Activated effector memory CD4-positive, alpha-beta T cell treated with anti-CD3 and anti-CD28 coated beads, Interleukin-2, amount 50 U/mL, for 16 hours (primary cell): ENCODE measurements at regions not wholly inside any gene's neighbourhood (a gene's known extent, or its start where the extent isn't known, plus 50 kb on each side); places are given as distances from the start of the nearest gene placed in this dataset.
"Not testable (repeated sequence)": the region's sequence is repeated elsewhere in the genome, so short reads cannot be mapped to it uniquely, and the experiment has no call there.

ENCODE experiments used
- DNase-seq: peaks from one replicate; pipeline ENCODE4 v3.0.0-alpha.2; 2020

DNA sequence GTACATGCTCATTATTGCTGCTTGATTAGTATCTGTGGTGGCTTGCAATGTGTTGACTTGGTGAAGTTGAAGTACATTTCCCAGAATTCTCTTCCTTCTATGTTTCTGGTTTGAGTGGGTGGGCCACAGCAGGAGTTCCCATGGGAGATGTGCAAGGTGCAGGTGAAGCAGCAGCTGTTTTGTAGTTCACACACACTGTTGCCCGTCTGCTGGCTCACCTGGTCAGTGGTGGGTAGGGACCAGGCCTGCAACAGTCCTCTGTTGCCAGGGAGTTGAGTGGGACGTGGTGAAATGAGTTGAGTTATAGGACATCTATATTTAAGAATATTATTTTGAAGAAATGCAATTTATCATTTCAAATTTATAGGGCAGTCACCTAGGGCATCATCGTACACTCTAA is 417.4 kb downstream of the TMEM135 start:
- DNase-seq = no peak

DNA sequence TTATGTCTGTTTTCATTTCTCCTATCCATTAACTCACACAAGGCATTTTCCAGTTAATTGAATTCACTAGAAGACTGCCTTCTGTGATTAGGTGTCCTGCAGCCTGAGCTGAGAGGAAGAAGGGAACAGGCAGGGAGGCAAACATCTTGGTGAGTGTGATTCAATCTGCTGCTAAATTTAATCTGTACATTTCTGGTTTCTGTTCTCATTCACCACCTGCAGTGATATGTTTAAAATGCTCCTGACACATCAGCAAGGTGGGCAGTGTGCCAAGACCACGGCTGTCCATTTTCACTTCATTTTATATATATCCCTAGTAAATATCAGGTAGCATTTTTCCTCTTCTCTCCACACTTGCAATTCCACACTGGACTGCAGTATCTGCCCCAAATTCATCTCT is 416.5 kb downstream of the TMEM135 start:
- DNase-seq = no peak

DNA sequence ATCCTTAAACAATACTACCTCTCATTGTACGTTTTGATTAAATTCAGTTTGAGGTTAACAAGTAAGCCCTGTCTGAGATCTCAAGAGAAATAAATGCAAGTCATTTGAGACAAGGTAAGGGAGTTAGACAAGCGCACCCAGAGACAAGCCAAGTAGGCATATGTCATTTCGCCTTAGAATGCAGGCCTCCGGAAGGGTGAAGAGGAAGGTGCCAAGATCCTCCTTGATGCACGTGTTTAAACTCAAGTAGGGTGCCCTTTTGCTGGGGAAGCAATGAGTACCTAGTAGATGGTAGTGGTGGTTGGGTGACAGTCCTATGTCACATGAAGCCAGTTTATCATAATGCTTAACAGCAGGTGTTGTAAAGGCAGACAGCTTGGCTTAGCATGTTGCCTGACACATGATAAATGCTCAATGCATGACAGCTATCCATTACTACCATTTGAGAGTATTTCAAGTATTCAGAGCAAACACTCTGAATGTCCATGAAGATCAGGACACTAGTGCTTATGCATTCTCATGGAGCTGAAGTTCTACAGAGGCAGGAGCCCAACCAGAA is 415.9 kb downstream of the TMEM135 start:
- no peak for DNase-seq

DNA sequence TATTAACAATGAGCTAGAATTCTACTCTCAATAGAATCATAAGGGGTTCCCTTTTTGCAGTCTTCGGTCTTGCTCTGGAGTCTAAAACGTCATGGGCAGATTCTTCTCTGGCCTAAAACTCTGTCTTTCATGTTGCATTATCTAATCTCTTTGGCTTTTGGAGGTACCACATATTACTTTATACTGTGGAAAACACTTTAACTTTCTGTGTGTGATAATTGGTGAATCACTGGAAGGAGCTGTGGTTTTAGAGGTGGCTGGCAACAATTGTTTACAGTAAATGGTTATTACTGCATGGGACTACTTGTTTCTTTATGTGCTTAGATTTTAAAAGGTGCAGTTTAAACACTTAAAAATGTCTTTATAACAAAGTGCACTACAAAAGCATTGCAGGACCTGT is 414.3 kb downstream of the TMEM135 start:
- DNase-seq = not testable (repeated sequence)

DNA sequence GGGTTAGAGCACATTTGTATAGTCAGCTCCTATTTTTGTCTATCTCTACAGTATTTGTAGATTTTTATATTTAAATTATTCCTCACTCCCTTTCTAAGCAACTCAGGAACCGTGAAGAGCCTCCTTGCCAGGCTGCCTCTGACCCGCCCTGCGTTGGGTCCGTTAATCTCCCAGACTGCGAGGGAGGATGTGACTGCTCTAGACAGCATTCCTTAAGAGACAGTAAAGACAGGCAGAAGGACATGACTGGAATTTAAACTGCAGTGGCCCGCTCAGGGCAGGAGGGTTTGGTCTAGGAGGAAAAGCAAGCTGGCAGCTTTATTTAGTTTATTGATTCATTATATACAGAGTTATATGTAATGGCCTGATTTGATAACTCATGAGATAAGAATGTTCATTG is 413.7 kb downstream of the TMEM135 start:
- no peak for DNase-seq

DNA sequence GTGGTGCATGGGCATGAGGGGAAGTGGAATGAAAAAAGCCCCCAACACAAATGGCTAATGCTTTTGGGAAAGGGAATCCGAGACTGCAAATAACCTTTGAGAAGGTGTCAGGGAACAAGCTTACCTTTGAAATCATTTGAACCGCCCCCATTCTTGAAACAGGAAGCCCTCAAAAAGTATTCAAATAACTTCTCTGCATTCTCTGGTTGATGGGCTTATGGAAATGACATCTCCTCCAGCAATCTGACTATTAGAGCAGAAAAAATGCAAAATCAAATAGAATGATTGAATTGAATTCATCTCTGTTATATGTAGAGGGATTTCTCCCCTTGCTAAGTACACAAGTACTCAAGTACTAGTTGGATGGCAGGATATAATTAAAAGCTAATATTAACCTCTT is 409.9 kb downstream of the TMEM135 start:
- DNase-seq = no peak

DNA sequence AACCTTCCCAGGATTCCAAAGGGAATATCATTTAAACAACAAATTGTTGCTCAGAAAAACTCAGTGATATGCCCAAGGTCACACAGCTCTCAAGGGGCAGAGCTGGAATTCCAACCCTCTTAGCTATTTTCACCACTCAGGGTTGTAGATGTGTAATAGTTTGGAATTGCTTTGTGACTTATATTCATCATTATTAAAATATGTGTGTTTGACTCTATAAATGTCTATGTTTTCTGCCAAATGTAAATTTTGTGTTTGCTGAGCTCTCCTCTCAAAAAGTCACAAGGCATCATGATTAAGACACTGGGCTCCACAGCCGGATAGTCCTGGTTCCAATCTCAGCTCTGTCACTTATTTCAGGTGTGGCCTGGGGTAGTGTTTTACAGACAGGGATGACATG is 407.3 kb downstream of the TMEM135 start:
- DNase-seq = no peak

DNA sequence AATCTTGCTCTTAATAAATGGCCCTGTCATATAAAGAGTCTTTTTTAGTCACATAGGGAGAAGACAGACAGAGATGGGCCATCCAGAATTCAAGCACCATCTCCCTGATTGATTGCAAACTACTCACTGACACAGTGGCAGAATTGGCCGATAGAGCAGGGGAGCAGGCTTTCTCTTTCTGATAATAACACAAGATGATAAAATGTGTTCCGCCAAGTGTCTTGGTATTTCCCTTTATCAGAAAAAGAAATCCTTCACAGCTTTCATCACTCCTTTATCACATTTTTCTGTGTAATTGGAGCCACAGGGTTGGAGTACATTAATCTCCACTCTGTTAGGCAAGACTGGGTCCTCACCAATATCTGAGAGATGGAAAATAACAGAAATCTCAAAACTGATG is 406.0 kb downstream of the TMEM135 start:
- no peak for DNase-seq

DNA sequence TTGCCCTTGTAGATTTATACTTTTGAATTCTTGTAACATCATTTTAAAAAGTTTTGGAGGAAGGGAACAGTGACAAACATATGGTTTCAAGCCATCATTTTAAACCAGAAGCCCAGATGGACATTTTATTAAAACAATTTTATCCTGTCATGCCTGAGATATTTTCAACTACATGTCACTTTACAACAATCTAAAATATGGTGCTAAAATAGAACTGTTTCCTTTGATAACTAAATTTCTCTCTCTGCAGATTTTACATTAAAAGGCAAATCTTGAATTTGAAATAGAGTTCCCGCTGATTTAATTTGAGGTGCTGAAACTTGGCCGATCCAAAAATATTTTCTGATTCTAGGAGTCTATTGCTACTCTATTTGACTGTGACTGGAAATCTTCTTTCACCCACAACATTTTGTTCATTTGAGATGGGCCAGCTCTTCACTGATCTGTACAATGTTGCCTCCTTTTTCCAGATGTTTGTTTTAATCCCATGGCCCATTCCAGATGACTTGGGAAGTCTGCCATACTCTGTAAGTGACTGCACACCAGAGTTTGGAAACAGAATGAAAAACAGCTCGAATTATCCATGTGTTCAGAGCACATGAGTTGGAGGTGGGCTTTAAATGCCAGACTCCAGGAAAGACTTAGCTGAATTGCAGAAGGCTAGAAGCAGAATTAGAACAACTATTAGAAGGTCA is 402.5 kb downstream of the TMEM135 start:
- DNase-seq = no peak

DNA sequence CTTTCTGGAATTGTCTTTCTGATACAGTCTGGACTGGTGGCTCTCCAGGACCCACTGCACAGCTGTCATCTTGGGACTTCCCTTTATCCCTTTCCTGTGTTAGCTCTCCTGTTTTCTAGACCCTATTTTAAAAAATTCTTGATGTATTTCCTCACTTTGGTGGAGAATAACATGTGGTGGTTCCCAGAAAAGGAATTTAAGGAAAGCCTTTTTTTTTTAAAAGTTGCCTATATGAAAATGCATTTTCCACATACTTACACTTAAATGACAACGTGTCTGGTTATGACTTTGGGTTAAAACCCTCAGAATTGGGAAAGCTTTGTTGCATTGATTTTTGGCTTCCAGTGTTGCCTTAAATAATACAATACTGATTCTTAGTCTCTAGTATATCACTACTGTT is 400.7 kb downstream of the TMEM135 start:
- DNase-seq = no peak

DNA sequence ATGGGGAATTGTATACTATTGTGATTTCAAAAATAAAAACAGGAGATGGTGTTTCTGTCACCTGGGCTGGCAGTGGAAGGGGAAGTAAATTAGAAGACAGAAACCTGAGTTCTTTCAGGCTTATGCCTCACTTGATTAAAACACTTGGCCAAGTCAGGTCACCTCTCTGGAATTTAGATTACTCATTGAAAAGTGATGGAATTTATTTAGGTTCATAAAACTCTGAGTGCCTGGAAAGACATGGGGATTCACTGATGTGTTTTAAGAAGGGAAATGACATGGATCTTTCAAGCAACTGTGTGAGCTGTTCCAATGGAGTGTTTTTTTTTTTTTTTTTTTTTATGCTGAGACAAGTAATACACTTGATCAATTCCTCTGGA is 400.1 kb downstream of the TMEM135 start:
- no peak for DNase-seq

DNA sequence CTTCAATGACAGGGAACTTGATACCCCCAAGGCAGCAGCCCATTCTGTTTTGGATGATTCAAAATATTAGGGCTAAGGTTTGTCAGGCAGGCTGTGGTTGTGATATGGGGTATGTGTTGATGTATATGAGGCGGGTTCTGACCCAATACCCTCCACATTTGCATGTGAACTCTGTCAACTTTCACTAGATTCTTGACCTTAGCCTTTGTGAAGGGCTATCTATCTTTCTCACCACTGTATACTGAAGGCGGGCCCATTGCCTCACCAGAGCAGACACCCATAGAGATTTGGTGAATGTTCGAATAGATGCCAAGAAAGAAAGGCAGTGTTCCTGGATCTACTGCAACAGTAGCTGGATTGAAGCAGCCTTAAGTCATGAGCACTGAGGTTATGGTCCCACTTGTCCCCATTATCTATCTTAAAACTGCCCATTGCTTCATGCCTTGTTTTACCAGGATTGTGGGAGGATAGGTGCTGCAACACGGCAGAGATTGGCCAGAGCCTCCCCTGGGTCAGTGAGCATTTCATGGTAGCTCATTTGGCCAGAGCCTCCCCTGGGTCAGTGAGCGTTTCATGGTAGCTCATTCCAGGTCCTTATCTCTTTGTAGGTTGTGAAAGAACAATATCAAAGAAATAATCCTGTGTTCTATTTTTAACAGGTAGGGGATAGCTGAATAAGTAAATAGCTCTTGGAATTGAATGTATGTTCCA is 399.6 kb downstream of the TMEM135 start:
- DNase-seq = no peak

DNA sequence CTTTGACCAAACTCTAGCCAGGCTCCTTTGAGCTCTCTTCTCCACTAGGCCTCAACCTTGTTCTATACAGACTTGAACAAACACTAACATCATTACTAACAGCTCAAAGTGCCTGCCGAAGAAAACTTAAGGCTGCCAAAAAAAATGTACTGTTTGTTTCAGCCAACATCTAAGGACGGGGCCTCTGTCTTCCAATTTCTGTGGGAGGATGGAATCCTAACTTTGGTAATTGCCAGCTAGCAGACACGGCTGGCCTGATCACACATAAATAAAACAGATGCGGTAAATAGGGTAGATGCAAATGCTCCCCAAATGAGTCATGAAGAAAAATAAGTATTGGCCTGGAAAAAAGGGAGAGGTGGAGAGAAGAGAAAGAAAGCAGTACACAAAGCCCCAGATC is 394.3 kb downstream of the TMEM135 start:
- no peak for DNase-seq

DNA sequence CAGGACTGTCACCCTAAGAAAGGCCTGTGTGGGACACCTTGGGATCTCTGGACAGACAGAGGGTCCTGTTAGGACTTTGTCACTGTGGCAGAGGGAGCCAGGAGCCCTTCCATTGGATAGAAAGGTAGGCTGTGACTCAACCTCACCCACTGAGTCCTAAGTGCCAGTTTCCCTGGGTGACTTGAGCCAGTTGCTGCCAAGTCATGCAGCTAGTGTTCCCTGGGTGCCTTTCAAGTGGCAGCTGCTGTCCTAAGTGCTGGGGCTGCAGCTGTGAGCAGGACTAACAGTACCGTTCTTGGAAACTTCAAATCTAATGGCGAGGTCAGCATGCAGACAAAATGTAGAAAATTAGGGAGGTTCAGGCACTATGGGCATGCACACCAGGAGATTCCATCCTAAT is 393.7 kb downstream of the TMEM135 start:
- no peak for DNase-seq

DNA sequence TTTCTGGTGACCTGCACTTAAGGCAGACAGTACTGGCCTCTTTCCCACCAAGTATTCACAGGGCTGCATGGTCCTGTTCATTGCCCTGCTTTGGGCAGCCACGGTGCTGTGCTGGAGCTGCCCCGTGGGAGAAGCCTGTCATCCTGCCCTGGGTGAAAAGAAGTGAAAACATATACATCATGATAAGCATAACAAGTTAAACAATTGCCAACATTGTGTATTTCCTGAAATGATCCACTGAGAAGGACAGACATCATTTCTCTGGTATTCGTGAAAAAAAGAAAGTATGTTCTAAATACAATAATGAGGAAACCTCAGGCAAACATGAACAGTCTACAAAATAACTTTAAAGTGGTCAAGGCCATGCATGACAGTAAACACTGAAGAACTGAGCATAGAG is 393.1 kb downstream of the TMEM135 start:
- DNase-seq = no peak

DNA sequence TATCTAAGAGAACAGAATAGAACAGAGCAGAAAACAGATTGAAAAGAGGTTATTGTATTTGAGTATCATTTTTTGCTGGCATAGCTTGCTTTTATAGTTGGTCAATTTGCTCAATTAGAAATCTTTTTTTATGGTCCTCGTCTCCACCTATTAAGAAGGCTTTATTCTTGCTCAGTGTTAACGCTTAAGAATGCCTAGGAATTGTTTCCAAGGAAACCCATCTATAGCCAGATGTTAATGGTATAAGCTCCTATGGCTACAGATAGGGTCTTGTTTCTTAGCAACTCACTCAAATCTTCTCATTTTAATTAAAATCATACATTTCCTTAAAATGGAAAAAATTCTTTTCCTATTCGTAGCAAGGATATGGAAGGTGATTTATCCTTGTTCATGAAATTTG is 392.3 kb downstream of the TMEM135 start:
- no peak for DNase-seq

DNA sequence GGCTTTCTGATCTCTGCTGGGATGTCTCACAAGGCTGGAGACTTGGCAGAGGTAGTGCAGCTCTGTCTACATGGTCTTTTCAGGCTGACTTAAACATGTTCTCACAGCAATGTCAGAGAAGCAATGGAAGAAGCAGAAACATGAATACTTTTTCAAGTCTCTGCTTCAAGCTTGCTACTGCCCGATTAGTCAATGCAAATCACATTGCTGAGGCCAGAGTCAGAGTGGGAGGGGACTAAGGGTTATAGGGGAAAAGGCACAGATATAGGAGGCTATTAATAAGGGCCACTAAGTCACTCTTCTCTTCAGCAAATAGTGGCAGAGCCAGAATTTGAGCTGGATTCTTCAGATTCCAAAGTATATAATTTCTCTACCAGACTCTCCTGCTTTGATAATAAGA is 390.5 kb downstream of the TMEM135 start:
- no peak for DNase-seq

DNA sequence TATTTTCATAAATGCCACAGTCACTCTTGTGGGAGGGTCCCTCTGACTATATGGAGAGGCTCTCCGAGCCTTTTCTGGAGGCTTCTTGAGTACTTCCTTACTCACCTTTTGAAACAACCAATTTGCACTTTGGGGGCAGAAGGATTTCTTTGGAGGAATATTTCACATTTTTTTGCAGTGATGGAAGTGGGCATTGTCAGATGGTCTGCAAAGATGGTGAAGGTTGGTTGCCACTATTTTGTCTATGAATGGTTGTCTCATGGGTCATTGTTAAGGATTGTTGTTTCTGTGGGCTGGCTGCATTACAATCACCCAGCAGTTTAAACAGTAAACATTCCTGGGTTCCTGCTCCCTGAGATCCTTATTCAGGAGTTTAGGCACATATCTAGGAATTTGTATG is 388.2 kb downstream of the TMEM135 start:
- DNase-seq = no peak

DNA sequence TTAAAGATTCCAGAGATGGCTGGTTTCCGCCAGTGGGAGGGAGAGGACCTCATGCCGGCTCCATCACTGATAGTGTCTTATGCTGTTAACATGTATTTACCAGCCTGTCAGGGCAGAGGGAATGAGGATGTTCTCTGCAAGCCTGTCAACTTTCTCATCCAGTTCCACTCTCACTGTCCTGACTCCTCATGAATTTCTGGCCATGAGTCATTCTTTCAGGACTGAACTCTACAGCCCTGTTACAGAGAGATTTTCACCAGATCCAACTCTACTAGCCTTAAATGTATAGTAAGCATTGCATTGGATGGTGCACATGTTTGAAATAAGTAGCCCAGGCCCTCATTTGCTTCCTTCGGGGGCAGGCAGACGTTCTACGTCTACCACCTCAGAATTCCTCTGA is 387.7 kb downstream of the TMEM135 start:
- DNase-seq = no peak

DNA sequence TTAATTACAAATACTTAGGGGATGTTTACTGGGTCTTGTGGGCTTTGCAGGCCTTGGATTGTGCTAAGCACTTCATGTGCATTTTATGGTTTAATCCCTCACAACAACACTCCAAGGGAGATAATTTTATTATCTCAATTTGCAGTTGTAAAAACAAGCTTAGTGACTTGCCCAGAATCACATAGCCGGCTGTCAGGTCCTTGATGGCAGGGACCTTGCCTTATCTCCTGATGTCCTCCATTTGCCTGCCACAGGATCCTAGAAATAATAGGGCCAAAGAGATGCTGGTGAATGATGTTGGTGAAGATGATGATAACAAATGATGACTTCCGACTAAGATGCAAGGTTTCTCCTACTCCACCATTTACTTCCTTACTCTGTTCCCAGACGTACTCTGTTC is 385.4 kb downstream of the TMEM135 start:
- DNase-seq = no peak

DNA sequence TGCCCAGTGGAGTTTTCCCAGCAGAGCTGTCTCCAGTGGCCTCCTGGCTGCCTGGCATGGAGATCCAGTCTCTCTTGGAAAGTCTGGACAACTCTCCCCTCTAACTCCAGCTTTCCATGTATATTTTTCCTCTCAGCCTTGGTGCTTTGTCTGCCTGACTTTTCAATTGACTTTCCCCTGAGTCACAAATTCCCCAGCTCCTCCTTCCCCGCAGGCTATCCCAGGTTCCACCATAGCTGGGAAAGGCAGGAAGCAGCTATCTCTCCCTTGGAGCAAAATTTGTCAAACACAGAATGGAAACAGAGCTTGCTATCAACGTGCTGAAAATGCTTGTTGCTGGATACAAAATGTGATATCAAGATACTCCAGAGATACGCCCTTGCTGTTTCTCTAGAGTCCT is 384.8 kb downstream of the TMEM135 start:
- DNase-seq = no peak

DNA sequence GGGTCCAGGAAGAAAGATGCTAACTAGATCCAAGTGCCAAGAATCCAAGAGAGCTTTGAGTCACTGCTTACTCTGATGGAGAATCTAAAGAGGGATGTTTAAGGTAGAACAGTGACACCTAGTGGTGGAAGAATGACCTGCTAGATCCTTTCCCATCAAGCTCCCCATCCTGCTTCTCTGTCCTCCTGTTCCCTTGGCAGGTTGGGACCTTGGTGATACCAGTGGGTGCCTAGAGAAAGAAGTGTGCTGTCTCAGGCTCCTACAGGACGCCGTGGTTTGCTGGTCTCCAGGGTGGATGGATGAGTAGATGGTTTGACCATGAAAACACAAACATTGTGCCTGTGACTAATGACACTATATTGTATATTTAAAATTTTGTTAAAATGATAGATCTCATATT is 383.7 kb downstream of the TMEM135 start:
- no peak for DNase-seq

DNA sequence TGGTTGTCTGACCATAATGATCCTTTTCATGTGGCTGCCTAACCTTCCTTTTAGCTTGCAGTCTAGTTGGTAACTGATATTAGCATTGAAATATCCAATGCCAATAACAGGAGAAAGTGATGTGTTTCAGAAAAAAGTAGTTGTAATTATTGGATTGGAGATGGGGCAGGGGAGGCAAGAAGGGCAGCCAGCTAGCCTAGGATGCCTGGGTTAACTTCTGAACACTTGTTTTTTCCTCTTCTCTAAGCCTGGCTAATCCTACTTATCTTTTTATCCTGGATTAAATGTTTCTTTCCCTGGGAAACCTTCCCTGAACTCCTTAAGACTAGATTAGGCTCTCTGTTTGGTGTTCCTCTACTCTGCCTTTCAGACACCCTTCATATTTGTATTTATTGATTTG is 380.2 kb downstream of the TMEM135 start:
- no peak for DNase-seq

DNA sequence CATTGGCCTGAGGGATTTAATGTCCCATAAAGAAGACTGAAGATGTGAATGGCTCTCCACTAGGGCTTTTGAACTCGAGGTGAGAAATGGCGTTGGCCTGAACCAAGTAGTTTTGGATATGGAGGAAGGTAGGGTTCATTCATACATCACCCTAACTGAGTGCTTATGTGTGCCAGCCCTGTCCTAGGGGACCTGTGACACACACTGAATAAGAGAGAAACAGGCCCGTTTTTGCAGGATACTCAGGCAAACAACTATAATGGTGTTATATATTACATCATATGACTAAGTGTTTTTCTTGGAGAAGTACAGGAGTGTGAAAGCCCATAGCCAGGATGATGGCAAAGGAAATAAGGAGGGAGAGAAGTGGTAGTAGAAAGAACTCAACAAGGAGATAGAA is 368.1 kb downstream of the TMEM135 start:
- no peak for DNase-seq

DNA sequence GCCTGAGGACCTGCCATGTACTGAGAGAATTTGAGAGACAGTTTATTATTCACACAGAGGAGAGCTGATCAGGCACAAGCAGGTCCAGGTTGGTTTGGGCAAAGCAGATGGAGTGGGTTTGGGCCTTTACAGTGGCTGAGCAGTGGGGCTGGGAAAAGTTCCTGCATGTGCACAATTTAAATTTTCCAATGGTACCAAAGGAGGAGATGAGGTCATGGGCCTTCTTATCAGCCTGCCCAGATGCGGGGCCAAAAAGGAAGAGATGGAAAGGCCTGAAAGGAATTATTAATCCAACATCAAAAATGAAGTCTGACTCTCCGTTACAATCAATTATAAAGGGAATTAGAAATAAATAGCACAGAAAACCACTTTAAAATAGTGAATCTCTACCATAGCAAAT is 367.6 kb downstream of the TMEM135 start:
- no peak for DNase-seq
